HCT116 (cell line): ENCODE measurements at regions not wholly inside any gene's neighbourhood (a gene's known extent, or its start where the extent isn't known, plus 50 kb on each side); places are given as distances from the start of the nearest gene placed in this dataset.

Source experiments
- ATAC-seq: fragments of 200-7000 bp; cut with Tn5 transposase; 2 replicates; pipeline ENCODE4 v1.9.1; 2020; ENCODE audit warnings: mild to moderate bottlenecking, moderate library complexity
- BruUV-seq: library from RNA; stranded (reverse); fragments of 400-500 nt; replicated peaks from 2 replicates; lab custom pipeline; 2021; lab: Mats Ljungman, UMichigan
- CTCF ChIA-PET: fragments of 300-600 bp; sonication (Branson Sonifier 250); formaldehyde crosslinking; loops from one replicate; lab custom pipeline; 2021; ENCODE audit warnings: antibody characterized with exemption; lab: Charles Lee
- POLR2A ChIA-PET: fragments of 300-600, 350-600 bp; sonication (Branson Sonifier 250); formaldehyde crosslinking; loops from one replicate; lab custom pipeline; 2021; ENCODE audit warnings: antibody characterized with exemption; lab: Charles Lee
- RAD21 ChIA-PET, 2 experiments: fragments of 300-600 bp; sonication (Branson Sonifier 250); formaldehyde crosslinking; loops; one replicate each; lab custom pipeline; 2023; ENCODE audit warnings: low total read pairs in 2 of 2; ENCODE audit not compliant: uncharacterized antibody in 2 of 2, unreplicated experiment in 2 of 2, low non-redundant PET in 1 of 2; lab: Charles Lee
- DNase-seq: peaks from one replicate; pipeline ENCODE4 v3.0.0-alpha.2; 2010; ENCODE audit warnings: low read depth, low spot score
- H2AFZ ChIP-seq: fragments of 200-600 bp; shearing (Covaris generic), sonication (generic); 2 replicates; pipeline ENCODE4 v1.6.1; 2017; ENCODE audit warnings: low read depth, mixed run types, mixed read lengths, antibody characterized with exemption, low read length; ENCODE audit not compliant: poor library complexity, severe bottlenecking
- H3K27ac ChIP-seq: 2 replicates; pipeline ENCODE4 v1.5.1; 2012; ENCODE audit warnings: low read depth, low read length
- H3K27me3 ChIP-seq: fragments of 200-600 bp; sonication (generic); 2 replicates; pipeline ENCODE4 v1.6.1; 2016; ENCODE audit warnings: mixed run types, low read length, mixed read lengths; ENCODE audit not compliant: insufficient read depth
- H3K36me3 ChIP-seq, 2 experiments: fragments of 200-500 bp in 1 of 2; fragments of 200-600 bp in 1 of 2; sonication (Bioruptor generic) in 1 of 2; sonication (generic) in 1 of 2; 2 replicates each; pipeline versions ENCODE4 v1.5.1 to v1.6.1; 2014 to 2016; ENCODE audit warnings: low read length in 2 of 2, inconsistent platforms in 1 of 2, mixed read lengths in 1 of 2, mixed run types in 1 of 2; ENCODE audit not compliant: insufficient read depth in 2 of 2, control insufficient read depth in 1 of 2
- H3K4me1 ChIP-seq, 2 experiments: fragments of 200-600 bp in 1 of 2; sonication (generic) in 1 of 2; 2 replicates each; pipeline versions ENCODE4 v1.5.1 to v1.6.1; 2012 to 2017; ENCODE audit warnings: low read length in 2 of 2, inconsistent platforms in 1 of 2, mild to moderate bottlenecking in 1 of 2, mixed read lengths in 1 of 2, mixed run types in 1 of 2, moderate library complexity in 1 of 2; ENCODE audit not compliant: insufficient read depth in 2 of 2, control insufficient read depth in 1 of 2
- H3K4me2 ChIP-seq: fragments of 200-600 bp; sonication (generic); 2 replicates; pipeline ENCODE4 v1.6.1; 2017; ENCODE audit warnings: mixed run types, low read length, mixed read lengths
- H3K4me3 ChIP-seq, 2 experiments: fragments of 200-600 bp in 1 of 2; sonication (generic) in 1 of 2; replicated peaks in 1 of 2; 2 replicates each; pipeline ENCODE4 v1.5.1; 2011 to 2016; ENCODE audit warnings: low read length in 2 of 2, control low read depth in 1 of 2, low read depth in 1 of 2, mild to moderate bottlenecking in 1 of 2, mixed read lengths in 1 of 2, mixed run types in 1 of 2
- H3K79me2 ChIP-seq: fragments of 200-600 bp; sonication (generic); 2 replicates; pipeline ENCODE4 v1.6.1; 2017; ENCODE audit warnings: mild to moderate bottlenecking, mixed run types, low read length, moderate library complexity, mixed read lengths; ENCODE audit not compliant: insufficient read depth
- H3K9ac ChIP-seq: fragments of 200-600 bp; sonication (generic); 2 replicates; pipeline ENCODE4 v1.6.1; 2016; ENCODE audit warnings: low read length, mixed read lengths
- H3K9me2 ChIP-seq: fragments of 200-600 bp; sonication (generic), shearing (Covaris generic); 2 replicates; pipeline ENCODE4 v1.6.1; 2017; ENCODE audit warnings: mixed run types, mild to moderate bottlenecking, moderate library complexity; ENCODE audit not compliant: insufficient read depth
- H3K9me3 ChIP-seq, 2 experiments: fragments of 200-500 bp in 1 of 2; fragments of 200-600 bp in 1 of 2; sonication (Bioruptor generic) in 1 of 2; sonication (generic) in 1 of 2; 2 replicates each; pipeline ENCODE4 v1.6.1; 2014 to 2017; ENCODE audit warnings: low read length in 2 of 2, mixed read lengths in 2 of 2, inconsistent platforms in 1 of 2, low read depth in 1 of 2, mild to moderate bottlenecking in 1 of 2, mixed run types in 1 of 2, moderate library complexity in 1 of 2; ENCODE audit not compliant: control insufficient read depth in 1 of 2, insufficient read depth in 1 of 2
- H4K20me1 ChIP-seq: fragments of 200-600 bp; sonication (generic), shearing (Covaris generic); 2 replicates; pipeline ENCODE4 v1.6.1; 2017; ENCODE audit warnings: mixed run types, mild to moderate bottlenecking, moderate library complexity; ENCODE audit not compliant: insufficient read depth
- CBX3 ChIP-seq: IDR thresholded peaks from 2 replicates; pipeline ENCODE4 v1.6.1; 2012; ENCODE audit warnings: low read depth
- CTCF ChIP-seq, 3 experiments: fragments of 200-600 bp in 1 of 3; sonication (generic) in 1 of 3; IDR thresholded peaks in 2 of 3; conservative IDR thresholded peaks in 1 of 3; 2 replicates each; pipeline ENCODE4 v1.5.1; 2012 to 2017; ENCODE audit warnings: low read depth in 2 of 3, low read length in 2 of 3, antibody characterized with exemption in 1 of 3, borderline replicate concordance in 1 of 3, control low read depth in 1 of 3, mild to moderate bottlenecking in 1 of 3, mixed read lengths in 1 of 3, mixed run types in 1 of 3, moderate library complexity in 1 of 3; ENCODE audit not compliant: insufficient read depth in 1 of 3
- ELF1 ChIP-seq: IDR thresholded peaks from 2 replicates; pipeline ENCODE4 v1.6.1; 2012; ENCODE audit warnings: low read depth, borderline replicate concordance
- FOSL1 ChIP-seq: IDR thresholded peaks from 2 replicates; pipeline ENCODE4 v1.6.1; 2012; ENCODE audit warnings: low read depth
- POLR2A ChIP-seq: IDR thresholded peaks from 2 replicates; pipeline ENCODE4 v1.7.0; 2011; ENCODE audit warnings: borderline replicate concordance; ENCODE audit not compliant: insufficient read depth, insufficient read length; ENCODE audit errors: extremely low read depth
- POLR2AphosphoS5 ChIP-seq: IDR thresholded peaks from 2 replicates; pipeline ENCODE4 v1.6.1; 2011; ENCODE audit warnings: mild to moderate bottlenecking, low read depth, low read length, moderate library complexity
- SRF ChIP-seq: IDR thresholded peaks from 2 replicates; pipeline ENCODE4 v1.6.1; 2012; ENCODE audit warnings: low read depth
- intact Hi-C: fragments of 100-400 bp; cut with micrococcal nuclease; formaldehyde crosslinking; loops from 2 replicates; pipeline ENCODE4 v1.10.0; 2022

GRCh38 chr15:39291690-39292089 is 289.2 kb upstream of the THBS1 start (continued):
- no peak for TF ChIP-seq FOSL1
- no peak for TF ChIP-seq SRF
- no peak for TF ChIP-seq POLR2A
- no peak for TF ChIP-seq POLR2AphosphoS5
- TF ChIP-seq ELF1, result no peak
- TF ChIP-seq CTCF (IDR thresholded peaks at IDR 0.05 in 2 of 3, conservative IDR thresholded peaks at IDR 0.05 in 1 of 3; ENCODE audit: borderline replicate concordance in 1 of 3, insufficient read depth in 1 of 3, low read depth in 2 of 3, low read length in 2 of 3), result no peak

GRCh38 chr15:39296955-39297354 is 283.9 kb upstream of the THBS1 start:
- Histone ChIP-seq H2AFZ (no peak overlapping the region), H3K9ac (no peak overlapping the region), H3K4me1 (peaks cover 9% of the 10 kb centered on the region in 2 experiments), H3K9me2 (no peaks in the 10 kb centered on the region), H3K4me2 (no peak overlapping the region), H3K4me3 (no peak overlapping the region), H4K20me1 (no peaks in the 10 kb centered on the region), H3K36me3 (no peaks in the 10 kb centered on the region), H3K27me3 (no peaks in the 10 kb centered on the region), H3K9me3 (no peaks in the 10 kb centered on the region), H3K27ac (no peak overlapping the region), H3K79me2 (no peaks in the 10 kb centered on the region)
- BruUV-seq, result no TSS peak
- no peak for ATAC-seq
- RAD21 ChIA-PET, result no interaction called here
- no peak for TF ChIP-seq CBX3
- no peak for DNase-seq
- intact Hi-C loops, result no loop called here
- CTCF ChIA-PET, result no interaction called here
- POLR2A ChIA-PET, result no interaction called here
